GM12874 (cell line): ENCODE measurements at regions not wholly inside any gene's neighbourhood (a gene's known extent, or its start where the extent isn't known, plus 50 kb on each side); places are given as distances from the start of the nearest gene placed in this dataset.

ENCODE experiments used
- TF ChIP-seq, protein P1 (sequence below): IDR thresholded peaks from 2 replicates; pipeline ENCODE4 v1.5.1; 2011; ENCODE audit warnings: low read depth, mild to moderate bottlenecking, control low read depth, low read length, moderate library complexity; ENCODE audit not compliant: insufficient read depth

- TF ChIP-seq, protein P1, sequence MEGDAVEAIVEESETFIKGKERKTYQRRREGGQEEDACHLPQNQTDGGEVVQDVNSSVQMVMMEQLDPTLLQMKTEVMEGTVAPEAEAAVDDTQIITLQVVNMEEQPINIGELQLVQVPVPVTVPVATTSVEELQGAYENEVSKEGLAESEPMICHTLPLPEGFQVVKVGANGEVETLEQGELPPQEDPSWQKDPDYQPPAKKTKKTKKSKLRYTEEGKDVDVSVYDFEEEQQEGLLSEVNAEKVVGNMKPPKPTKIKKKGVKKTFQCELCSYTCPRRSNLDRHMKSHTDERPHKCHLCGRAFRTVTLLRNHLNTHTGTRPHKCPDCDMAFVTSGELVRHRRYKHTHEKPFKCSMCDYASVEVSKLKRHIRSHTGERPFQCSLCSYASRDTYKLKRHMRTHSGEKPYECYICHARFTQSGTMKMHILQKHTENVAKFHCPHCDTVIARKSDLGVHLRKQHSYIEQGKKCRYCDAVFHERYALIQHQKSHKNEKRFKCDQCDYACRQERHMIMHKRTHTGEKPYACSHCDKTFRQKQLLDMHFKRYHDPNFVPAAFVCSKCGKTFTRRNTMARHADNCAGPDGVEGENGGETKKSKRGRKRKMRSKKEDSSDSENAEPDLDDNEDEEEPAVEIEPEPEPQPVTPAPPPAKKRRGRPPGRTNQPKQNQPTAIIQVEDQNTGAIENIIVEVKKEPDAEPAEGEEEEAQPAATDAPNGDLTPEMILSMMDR, result no peak
Observed at GRCh38 chr13:60214213-60215055, 50.7 kb upstream of the DIAPH3 start.

DNA sequence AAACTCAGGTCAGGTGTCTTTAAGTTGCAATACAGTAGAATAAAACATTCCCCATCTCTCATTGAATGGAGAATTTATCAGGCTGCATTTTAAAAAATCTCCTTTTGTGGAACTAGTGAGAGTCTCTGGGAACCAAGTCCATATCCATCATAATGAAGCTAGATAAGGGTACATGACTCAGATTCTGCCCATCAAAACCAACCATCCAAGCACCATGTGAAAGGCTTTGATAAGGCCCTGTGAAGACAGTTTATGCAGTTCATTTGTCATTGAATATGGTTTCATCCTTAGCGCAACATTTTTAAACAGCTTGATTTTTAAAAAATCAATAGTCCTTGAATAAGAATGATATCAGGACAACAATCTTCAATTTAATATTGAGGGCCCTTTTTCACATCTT, 56.3 kb upstream of the DIAPH3 start:
- TF ChIP-seq, protein P1, result no peak

DNA sequence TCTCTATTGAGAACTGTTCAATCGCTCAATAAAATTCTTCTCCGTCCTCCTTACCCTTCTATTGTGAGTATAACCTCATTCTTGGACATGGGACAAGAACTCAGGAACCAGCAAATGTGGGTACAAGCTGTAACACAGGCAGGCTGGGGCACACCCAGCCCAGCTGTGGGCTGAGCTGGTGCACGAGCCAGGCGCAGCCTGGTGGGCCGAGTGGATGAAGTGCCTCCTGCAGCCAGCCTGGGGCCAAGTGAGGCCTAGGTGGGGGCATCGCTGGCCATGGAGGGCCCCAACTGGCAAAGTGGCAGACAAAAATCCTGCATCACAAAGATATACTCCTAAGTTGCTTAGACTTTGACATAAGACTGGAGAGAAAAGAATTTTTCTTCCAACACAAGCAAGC, 57.9 kb upstream of the DIAPH3 start:
- TF ChIP-seq, protein P1, result no peak

DNA sequence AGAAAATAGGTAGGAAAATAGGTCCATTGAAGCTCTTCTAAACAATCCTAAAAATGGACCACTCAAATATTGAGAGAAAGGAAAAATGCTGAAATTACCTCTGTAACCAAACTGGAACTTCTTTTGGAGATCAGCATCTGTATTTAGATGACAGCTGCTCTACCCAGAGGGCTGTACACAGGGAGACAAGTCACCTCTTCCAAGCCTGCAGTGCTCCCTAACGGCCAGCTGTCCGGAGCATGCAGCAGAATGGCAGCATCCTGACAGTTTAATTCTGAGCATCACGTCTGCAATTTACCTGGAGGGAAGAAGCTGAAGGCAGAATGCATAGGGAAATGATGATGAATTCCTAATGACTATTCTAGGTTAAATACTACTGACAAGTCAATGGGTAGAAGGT, 62.8 kb upstream of the DIAPH3 start:
- TF ChIP-seq, protein P1, result peak; percentile 17; the same call in 1 of the 2 replicates

DNA sequence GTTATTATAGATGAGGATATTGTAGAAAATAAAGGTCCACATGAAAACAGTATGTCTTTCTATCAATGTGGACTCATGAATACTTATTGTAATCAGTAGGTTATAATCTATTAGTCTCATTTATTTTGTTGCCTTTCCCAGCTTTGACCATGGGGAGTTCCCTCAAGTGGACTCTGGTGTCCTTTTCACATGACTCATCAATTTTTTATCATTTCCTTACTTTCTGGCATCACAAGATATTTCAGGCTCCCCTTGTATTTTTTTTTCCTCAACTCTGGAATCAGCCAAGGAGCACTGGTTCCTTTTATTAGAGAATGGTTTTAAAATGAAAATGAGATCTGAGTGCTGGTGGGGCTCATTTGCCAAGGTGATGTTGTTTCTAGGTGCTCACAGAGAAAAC, 63.4 kb upstream of the DIAPH3 start:
- TF ChIP-seq, protein P1, result no peak

GRCh38 chr13:60229708-60230272, 66.1 kb upstream of the DIAPH3 start:
- TF ChIP-seq, protein P1, result no peak

- TF ChIP-seq, protein P1, result no peak
Observed at GRCh38 chr13:60230593-60230992, 66.9 kb upstream of the DIAPH3 start.
